ENCODE measurements at regions not wholly inside any gene's neighbourhood (a gene's known extent, or its start where the extent isn't known, plus 50 kb on each side); places are given as distances from the start of the nearest gene placed in this dataset.

DNA sequence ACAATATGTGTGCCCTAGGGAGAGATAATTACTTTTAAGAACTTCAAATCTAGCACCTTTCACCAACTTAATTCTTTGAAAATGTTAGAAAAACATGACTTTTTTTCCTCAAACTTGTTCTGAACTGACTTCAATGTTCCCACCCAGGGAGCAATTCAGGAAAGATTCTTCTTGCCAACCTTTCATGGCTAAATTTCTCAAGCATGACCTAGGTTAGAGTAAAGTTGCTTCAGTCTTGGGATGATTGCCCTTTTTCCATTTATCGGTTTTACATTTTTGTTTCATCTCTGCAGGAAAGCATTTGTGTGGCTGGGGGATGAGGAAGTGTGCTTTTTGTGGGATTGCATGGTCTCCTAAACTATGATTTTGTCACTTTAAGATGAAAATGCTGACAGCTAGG, 647.7 kb downstream of the LTN1 start:
- Histone ChIP-seq H3K9me3 (replicated peaks; ENCODE audit: control insufficient read depth, insufficient read depth, low read depth, low read length) (peaks cover 2% of the 10 kb centered on the region; the same call in 1 of the 2 replicates), H3K4me1 (replicated peaks in 1 of 2; ENCODE audit: control insufficient read depth in 2 of 2, insufficient read depth in 2 of 2, low read length in 2 of 2) (no peaks in the 10 kb centered on the region), H2AFZ (ENCODE audit: low read depth, low read length) (no peak overlapping the region), H3K27ac (ENCODE audit: extremely low read depth, low read depth, low read length) (no peak overlapping the region), H4K20me1 (replicated peaks; ENCODE audit: control insufficient read depth, insufficient read depth, low read length) (no peaks in the 10 kb centered on the region), H3K27me3 (ENCODE audit: control insufficient read depth in 2 of 2, insufficient read depth in 2 of 2, low read length in 2 of 2) (no peaks in the 10 kb centered on the region), H3K4me2 (ENCODE audit: insufficient read depth, low read length) (no peak overlapping the region), H3K4me3 (no peak overlapping the region), H3K9ac (ENCODE audit: insufficient read depth in 1 of 2, low read depth in 2 of 2, low read length in 2 of 2) (no peak overlapping the region), H3K9me1 (ENCODE audit: control insufficient read depth, insufficient read depth, low read length) (no peaks in the 10 kb centered on the region), H3K36me3 (ENCODE audit: control insufficient read depth, insufficient read depth, low read length) (no peaks in the 10 kb centered on the region), H3K79me2 (ENCODE audit: control insufficient read depth, insufficient read depth, low read length) (no peaks in the 10 kb centered on the region)
- ChIA-PET CTCF (ENCODE audit: low intra/inter-chr PET ratio) (no interaction called here), POLR2A (no interaction called here)
- intact Hi-C loops (cut with micrococcal nuclease), result no loop called here
- in situ Hi-C loops (cut with MboI), result no loop called here
- DNase-seq (ENCODE audit: extremely low read depth in 1 of 4, low spot score in 3 of 4), result no peak
- WGBS (ENCODE audit: insufficient coverage, low coverage, missing lambda C conversion rate), result 6% methylated on average over 1 of the region's 1 CpG
- ATAC-seq, result no peak
- no TSS peak for BruUV-seq (replicated peaks)
- TF ChIP-seq NCOA2 (IDR thresholded peaks at IDR 0.05; ENCODE audit: partially characterized antibody in 2 of 2) (no peak), ILF3 (IDR thresholded peaks at IDR 0.05; ENCODE audit: borderline replicate concordance) (no peak)
- TF ChIP-seq, protein P1, sequence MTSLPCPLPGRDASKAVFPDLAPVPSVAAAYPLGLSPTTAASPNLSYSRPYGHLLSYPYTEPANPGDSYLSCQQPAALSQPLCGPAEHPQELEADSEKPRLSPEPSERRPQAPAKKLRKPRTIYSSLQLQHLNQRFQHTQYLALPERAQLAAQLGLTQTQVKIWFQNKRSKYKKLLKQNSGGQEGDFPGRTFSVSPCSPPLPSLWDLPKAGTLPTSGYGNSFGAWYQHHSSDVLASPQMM (CRISPR knock-in tag; IDR thresholded peaks at IDR 0.05), result no peak
- FAIRE-seq, result no peak

DNA sequence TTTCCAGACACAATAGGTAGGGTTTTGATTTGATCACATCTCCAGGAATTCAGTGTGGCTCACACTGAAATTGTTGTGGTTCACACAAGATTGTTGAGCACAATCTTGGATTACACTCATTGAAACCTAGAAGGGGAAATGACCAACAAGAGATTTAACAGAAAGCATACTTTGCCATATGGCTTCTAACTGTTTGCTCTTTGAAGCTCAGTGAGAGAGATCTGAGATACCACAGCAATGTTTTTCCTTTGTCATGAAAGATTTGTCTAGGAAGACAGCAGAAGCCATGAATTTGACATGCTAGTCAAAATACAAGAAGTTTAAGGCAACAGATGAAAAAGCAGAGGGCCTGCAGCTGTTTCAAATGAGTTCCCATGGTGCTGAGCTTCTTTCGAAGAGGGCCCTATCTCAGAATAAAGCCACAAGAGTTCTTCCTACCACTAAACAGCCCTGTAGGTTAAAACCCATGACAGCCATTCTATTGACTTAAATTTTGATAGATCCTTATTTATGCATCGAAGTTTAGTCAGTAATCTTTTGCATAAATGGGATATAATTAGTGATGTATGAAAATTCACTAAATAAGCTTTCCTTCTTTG, 650.4 kb downstream of the LTN1 start:
- intact Hi-C loops (cut with micrococcal nuclease), result no loop called here
- POLR2A ChIA-PET, result no interaction called here
- FAIRE-seq, result no peak
- TF ChIP-seq, protein P2, sequence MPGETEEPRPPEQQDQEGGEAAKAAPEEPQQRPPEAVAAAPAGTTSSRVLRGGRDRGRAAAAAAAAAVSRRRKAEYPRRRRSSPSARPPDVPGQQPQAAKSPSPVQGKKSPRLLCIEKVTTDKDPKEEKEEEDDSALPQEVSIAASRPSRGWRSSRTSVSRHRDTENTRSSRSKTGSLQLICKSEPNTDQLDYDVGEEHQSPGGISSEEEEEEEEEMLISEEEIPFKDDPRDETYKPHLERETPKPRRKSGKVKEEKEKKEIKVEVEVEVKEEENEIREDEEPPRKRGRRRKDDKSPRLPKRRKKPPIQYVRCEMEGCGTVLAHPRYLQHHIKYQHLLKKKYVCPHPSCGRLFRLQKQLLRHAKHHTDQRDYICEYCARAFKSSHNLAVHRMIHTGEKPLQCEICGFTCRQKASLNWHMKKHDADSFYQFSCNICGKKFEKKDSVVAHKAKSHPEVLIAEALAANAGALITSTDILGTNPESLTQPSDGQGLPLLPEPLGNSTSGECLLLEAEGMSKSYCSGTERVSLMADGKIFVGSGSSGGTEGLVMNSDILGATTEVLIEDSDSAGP (CRISPR knock-in tag; IDR thresholded peaks at IDR 0.05), result no peak
- TF ChIP-seq ZSCAN32 (CRISPR knock-in tag; IDR thresholded peaks at IDR 0.05) (no peak), NFATC3 (IDR thresholded peaks at IDR 0.05) (no peak), U2AF2 (optimal IDR thresholded peaks at IDR 0.05; ENCODE audit: low read depth, low read length) (no peak), ZNF57 (CRISPR knock-in tag; IDR thresholded peaks at IDR 0.05) (no peak), ZNF280B (CRISPR knock-in tag; IDR thresholded peaks at IDR 0.05) (no peak)

More for the DNA sequence above, 650.4 kb downstream of the LTN1 start:
- peaks cover 2% of the 10 kb centered on the region; the same call in 1 of the 2 replicates for H3K9me3 ChIP-seq (replicated peaks; ENCODE audit: control insufficient read depth, insufficient read depth, low read depth, low read length)
- ATAC-seq (no peak), DNase-seq (ENCODE audit: extremely low read depth in 1 of 4, low spot score in 3 of 4) (no peak)
- H3K4me2 ChIP-seq (ENCODE audit: insufficient read depth, low read length), result no peak overlapping the region
- H3K4me1 ChIP-seq (replicated peaks in 1 of 2; ENCODE audit: control insufficient read depth in 2 of 2, insufficient read depth in 2 of 2, low read length in 2 of 2), result no peaks in the 10 kb centered on the region
- BruUV-seq (replicated peaks), result no TSS peak
- no peak overlapping the region for H3K9ac ChIP-seq (ENCODE audit: insufficient read depth in 1 of 2, low read depth in 2 of 2, low read length in 2 of 2)
- no peaks in the 10 kb centered on the region for H3K9me1 ChIP-seq (ENCODE audit: control insufficient read depth, insufficient read depth, low read length)
- no peaks in the 10 kb centered on the region for H3K79me2 ChIP-seq (ENCODE audit: control insufficient read depth, insufficient read depth, low read length)
- in situ Hi-C loops (cut with MboI), result no loop called here
- H2AFZ ChIP-seq (ENCODE audit: low read depth, low read length), result no peak overlapping the region
- no peaks in the 10 kb centered on the region for H3K27me3 ChIP-seq (ENCODE audit: control insufficient read depth in 2 of 2, insufficient read depth in 2 of 2, low read length in 2 of 2)
- H4K20me1 ChIP-seq (replicated peaks; ENCODE audit: control insufficient read depth, insufficient read depth, low read length), result no peaks in the 10 kb centered on the region
- H3K4me3 ChIP-seq, result no peak overlapping the region
- CTCF ChIA-PET (ENCODE audit: low intra/inter-chr PET ratio), result no interaction called here
- H3K36me3 ChIP-seq (ENCODE audit: control insufficient read depth, insufficient read depth, low read length), result no peaks in the 10 kb centered on the region
- 3% methylated on average over 2 of the region's 2 CpGs for WGBS (ENCODE audit: insufficient coverage, low coverage, missing lambda C conversion rate)
- H3K27ac ChIP-seq (ENCODE audit: extremely low read depth, low read depth, low read length), result no peak overlapping the region
